ENCODE measurements at regions not wholly inside any gene's neighbourhood (a gene's known extent, or its start where the extent isn't known, plus 50 kb on each side); places are given as distances from the start of the nearest gene placed in this dataset.

DNA sequence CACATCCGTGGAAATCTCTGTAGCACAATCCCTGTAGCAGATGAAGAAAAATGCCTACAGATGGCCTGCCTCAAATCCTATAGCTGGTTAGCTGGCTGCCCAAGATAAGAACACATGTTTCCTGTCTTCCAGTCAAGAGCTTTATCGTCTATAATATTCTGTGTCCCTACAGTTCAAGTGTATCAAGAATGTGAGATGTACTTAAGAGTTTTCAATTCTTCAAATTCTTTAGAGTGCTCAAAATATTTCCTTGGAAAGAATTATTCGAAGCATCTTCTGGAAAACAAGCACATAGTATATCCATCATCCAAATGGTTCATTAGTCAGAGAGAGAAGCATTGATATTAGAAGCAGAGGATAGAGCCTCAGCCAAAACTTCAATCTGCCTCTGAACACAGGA is 239.8 kb downstream of the COG6 start:
- H3K36me3 ChIP-seq (ENCODE audit: control insufficient read depth in 1 of 2, insufficient read depth in 2 of 2, low read length in 2 of 2): no peaks in the 10 kb centered on the region
- WGBS (ENCODE audit: extremely low coverage, insufficient coverage, insufficient read length): no CpG with 5 or more reads among the region's 3 CpGs
- no peak overlapping the region for H4K91ac ChIP-seq (ENCODE audit: low read depth, low read length)
- H2BK120ac ChIP-seq (ENCODE audit: insufficient read depth, low read length, poor library complexity): no peak overlapping the region
- no peak overlapping the region for H3K4me3 ChIP-seq (ENCODE audit: low read depth, low read length)
- H3K14ac ChIP-seq (ENCODE audit: low read length): no peak overlapping the region
- no peaks in the 10 kb centered on the region for H3K79me2 ChIP-seq (ENCODE audit: control insufficient read depth, insufficient read depth, low read length, poor library complexity)
- H4K12ac ChIP-seq (ENCODE audit: low read depth, low read length): no peak overlapping the region
- H3K27ac ChIP-seq (ENCODE audit: low read depth, low read length): no peak overlapping the region
- H3K18ac ChIP-seq (ENCODE audit: low read length): no peak overlapping the region
- no peaks in the 10 kb centered on the region for H3K27me3 ChIP-seq (ENCODE audit: insufficient read depth, low read length)
- no peak overlapping the region for H2BK12ac ChIP-seq (ENCODE audit: low read length)
- no peak overlapping the region for H3K4ac ChIP-seq (ENCODE audit: low read depth, low read length)
- H2BK5ac ChIP-seq (ENCODE audit: low read depth, low read length, poor library complexity): no peak overlapping the region
- H3K23ac ChIP-seq (ENCODE audit: low read length): no peak overlapping the region
- no peak overlapping the region for H4K8ac ChIP-seq (ENCODE audit: low read depth, low read length)
- no peaks in the 10 kb centered on the region for H3K9me3 ChIP-seq (ENCODE audit: insufficient read depth, low read depth, low read length)
- H3K9ac ChIP-seq (ENCODE audit: low read length): no peak overlapping the region
- no peak overlapping the region for H3K4me2 ChIP-seq (ENCODE audit: low read length)
- H3K4me1 ChIP-seq (ENCODE audit: control insufficient read depth in 1 of 2, insufficient read depth in 2 of 2, low read length in 2 of 2): no peaks in the 10 kb centered on the region
- no peaks in the 10 kb centered on the region for H3K79me1 ChIP-seq (ENCODE audit: low read length)
- H2AFZ ChIP-seq (ENCODE audit: insufficient read depth, low read length, poor library complexity): no peak overlapping the region
- no peak overlapping the region for H2AK5ac ChIP-seq (ENCODE audit: low read length)
- peak in 1 of 2 donors; percentile 36 for DNase-seq

DNA sequence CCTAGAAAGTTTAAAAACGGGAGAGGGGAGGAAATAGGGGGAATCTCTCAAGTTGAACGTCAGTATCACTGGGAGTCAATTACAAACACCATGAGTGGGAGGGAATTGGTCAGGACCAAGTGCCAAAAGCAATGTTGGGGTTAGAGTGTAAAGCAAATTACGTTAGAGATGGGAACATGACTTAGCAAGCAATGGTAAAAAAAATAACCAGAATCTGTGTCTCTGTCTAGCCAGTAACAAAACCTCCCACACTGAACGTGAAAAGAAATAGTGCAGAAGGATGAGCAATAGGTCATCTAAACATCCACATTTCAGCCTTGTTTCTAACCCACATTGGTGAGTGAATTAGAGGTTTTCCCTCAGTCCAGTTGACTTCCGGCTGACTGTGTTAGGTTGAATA is 242.2 kb downstream of the COG6 start:
- H3K4me2 ChIP-seq (ENCODE audit: low read length): no peak overlapping the region
- no peak overlapping the region for H3K14ac ChIP-seq (ENCODE audit: low read length)
- H3K23ac ChIP-seq (ENCODE audit: low read length): no peak overlapping the region
- no peaks in the 10 kb centered on the region for H3K79me1 ChIP-seq (ENCODE audit: low read length)
- no peaks in the 10 kb centered on the region for H3K79me2 ChIP-seq (ENCODE audit: control insufficient read depth, insufficient read depth, low read length, poor library complexity)
- H4K12ac ChIP-seq (ENCODE audit: low read depth, low read length): no peak overlapping the region
- no peak overlapping the region for H2BK120ac ChIP-seq (ENCODE audit: insufficient read depth, low read length, poor library complexity)
- no peaks in the 10 kb centered on the region for H3K27me3 ChIP-seq (ENCODE audit: insufficient read depth, low read length)
- H2AK5ac ChIP-seq (ENCODE audit: low read length): no peak overlapping the region
- H2AFZ ChIP-seq (ENCODE audit: insufficient read depth, low read length, poor library complexity): no peak overlapping the region
- no peak overlapping the region for H4K8ac ChIP-seq (ENCODE audit: low read depth, low read length)
- WGBS (ENCODE audit: extremely low coverage, insufficient coverage, insufficient read length): no CpG with 5 or more reads among the region's 5 CpGs
- no peak overlapping the region for H3K4ac ChIP-seq (ENCODE audit: low read depth, low read length)
- H3K4me1 ChIP-seq (ENCODE audit: control insufficient read depth in 1 of 2, insufficient read depth in 2 of 2, low read length in 2 of 2): no peaks in the 10 kb centered on the region
- no peak overlapping the region for H3K4me3 ChIP-seq (ENCODE audit: low read depth, low read length)
- no peak overlapping the region for H2BK5ac ChIP-seq (ENCODE audit: low read depth, low read length, poor library complexity)
- H3K36me3 ChIP-seq (ENCODE audit: control insufficient read depth in 1 of 2, insufficient read depth in 2 of 2, low read length in 2 of 2): no peaks in the 10 kb centered on the region
- H3K9ac ChIP-seq (ENCODE audit: low read length): no peak overlapping the region
- no peak for DNase-seq
- no peak overlapping the region for H4K91ac ChIP-seq (ENCODE audit: low read depth, low read length)
- H3K27ac ChIP-seq (ENCODE audit: low read depth, low read length): no peak overlapping the region
- H2BK12ac ChIP-seq (ENCODE audit: low read length): no peak overlapping the region
- no peaks in the 10 kb centered on the region for H3K9me3 ChIP-seq (ENCODE audit: insufficient read depth, low read depth, low read length)
- no peak overlapping the region for H3K18ac ChIP-seq (ENCODE audit: low read length)

DNA sequence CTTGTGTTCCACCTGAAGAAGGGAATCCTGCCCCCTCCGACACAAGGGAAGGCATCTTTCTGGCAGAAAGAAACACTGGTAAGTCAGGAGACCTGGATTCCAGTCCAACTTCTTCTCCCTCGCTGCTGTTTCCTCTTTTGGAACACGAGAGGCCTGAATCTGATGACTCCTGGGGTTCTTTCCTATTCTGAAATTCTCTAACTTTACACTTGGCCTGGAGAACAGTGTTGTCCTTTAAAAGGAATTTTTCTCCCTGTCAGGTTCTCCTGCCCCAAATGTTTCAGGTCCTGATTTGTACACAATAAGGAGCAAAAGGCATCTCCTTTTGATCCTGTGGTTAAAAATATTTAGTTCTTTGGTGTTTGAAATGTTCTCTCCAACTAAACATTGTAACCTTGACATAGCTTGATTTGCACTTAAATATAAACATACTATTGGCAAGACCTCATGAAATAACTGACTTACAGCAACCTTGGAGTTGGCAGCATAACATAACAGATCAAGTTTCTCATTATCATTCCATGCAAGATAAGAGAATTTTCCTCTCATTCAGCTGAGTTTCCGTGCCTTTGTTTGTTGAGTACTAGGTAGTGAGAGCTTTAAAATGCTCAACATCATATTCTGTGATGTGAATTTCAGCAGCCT is 244.8 kb downstream of the COG6 start:
- Histone ChIP-seq H3K79me2 (ENCODE audit: control insufficient read depth, insufficient read depth, low read length, poor library complexity) (no peaks in the 10 kb centered on the region), H2AFZ (ENCODE audit: insufficient read depth, low read length, poor library complexity) (no peak overlapping the region), H3K4me2 (ENCODE audit: low read length) (no peak overlapping the region), H3K9ac (ENCODE audit: low read length) (no peak overlapping the region), H3K36me3 (ENCODE audit: control insufficient read depth in 1 of 2, insufficient read depth in 2 of 2, low read length in 2 of 2) (no peaks in the 10 kb centered on the region), H3K27me3 (ENCODE audit: insufficient read depth, low read length) (no peaks in the 10 kb centered on the region), H3K18ac (ENCODE audit: low read length) (no peak overlapping the region), H3K4me1 (ENCODE audit: control insufficient read depth in 1 of 2, insufficient read depth in 2 of 2, low read length in 2 of 2) (no peaks in the 10 kb centered on the region), H2BK5ac (ENCODE audit: low read depth, low read length, poor library complexity) (no peak overlapping the region), H2BK12ac (ENCODE audit: low read length) (no peak overlapping the region), H3K27ac (ENCODE audit: low read depth, low read length) (no peak overlapping the region), H3K23ac (ENCODE audit: low read length) (no peak overlapping the region), H4K12ac (ENCODE audit: low read depth, low read length) (no peak overlapping the region), H3K14ac (ENCODE audit: low read length) (no peak overlapping the region), H3K4me3 (ENCODE audit: low read depth, low read length) (no peak overlapping the region), H3K4ac (ENCODE audit: low read depth, low read length) (no peak overlapping the region), H2BK120ac (ENCODE audit: insufficient read depth, low read length, poor library complexity) (no peak overlapping the region), H4K8ac (ENCODE audit: low read depth, low read length) (no peak overlapping the region), H4K91ac (ENCODE audit: low read depth, low read length) (no peak overlapping the region), H2AK5ac (ENCODE audit: low read length) (no peak overlapping the region), H3K9me3 (ENCODE audit: insufficient read depth, low read depth, low read length) (no peaks in the 10 kb centered on the region), H3K79me1 (ENCODE audit: low read length) (no peaks in the 10 kb centered on the region)
- no CpG with 5 or more reads among the region's 4 CpGs for WGBS (ENCODE audit: extremely low coverage, insufficient coverage, insufficient read length)
- DNase-seq: no peak

DNA sequence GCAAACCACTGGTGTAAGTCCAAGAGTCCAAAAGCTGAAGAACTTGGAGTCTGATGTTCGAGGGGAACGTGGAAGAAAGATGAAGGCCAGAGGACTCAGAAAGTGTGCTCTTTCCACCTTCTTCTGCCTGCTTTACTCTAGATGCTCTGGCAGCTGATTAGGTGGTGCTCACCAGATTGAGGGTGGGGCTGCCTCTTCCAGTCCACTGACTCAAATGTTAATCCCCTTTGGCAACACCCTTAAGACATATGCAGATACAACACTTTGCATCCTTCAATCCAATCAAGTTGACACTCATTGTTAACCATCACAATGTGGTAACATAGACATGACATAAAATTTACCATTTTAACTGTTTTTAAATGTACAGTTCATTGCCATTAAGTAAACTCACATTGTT is 249.5 kb downstream of the COG6 start:
- H3K4ac ChIP-seq (ENCODE audit: low read depth, low read length): no peak overlapping the region

More for the DNA sequence above, 249.5 kb downstream of the COG6 start:
- no peak overlapping the region for H2BK12ac ChIP-seq (ENCODE audit: low read length)
- no peaks in the 10 kb centered on the region for H3K27me3 ChIP-seq (ENCODE audit: insufficient read depth, low read length)
- H3K9me3 ChIP-seq (ENCODE audit: insufficient read depth, low read depth, low read length): no peaks in the 10 kb centered on the region
- H3K9ac ChIP-seq (ENCODE audit: low read length): no peak overlapping the region
- no CpG with 5 or more reads among the region's 2 CpGs for WGBS (ENCODE audit: extremely low coverage, insufficient coverage, insufficient read length)
- H2BK120ac ChIP-seq (ENCODE audit: insufficient read depth, low read length, poor library complexity): no peak overlapping the region
- no peaks in the 10 kb centered on the region for H3K79me1 ChIP-seq (ENCODE audit: low read length)
- H4K91ac ChIP-seq (ENCODE audit: low read depth, low read length): no peak overlapping the region
- no peaks in the 10 kb centered on the region for H3K36me3 ChIP-seq (ENCODE audit: control insufficient read depth in 1 of 2, insufficient read depth in 2 of 2, low read length in 2 of 2)
- no peak overlapping the region for H3K18ac ChIP-seq (ENCODE audit: low read length)
- no peak for DNase-seq
- H4K8ac ChIP-seq (ENCODE audit: low read depth, low read length): no peak overlapping the region
- H3K14ac ChIP-seq (ENCODE audit: low read length): no peak overlapping the region
- no peak overlapping the region for H3K23ac ChIP-seq (ENCODE audit: low read length)
- H3K79me2 ChIP-seq (ENCODE audit: control insufficient read depth, insufficient read depth, low read length, poor library complexity): no peaks in the 10 kb centered on the region
- no peaks in the 10 kb centered on the region for H3K4me1 ChIP-seq (ENCODE audit: control insufficient read depth in 1 of 2, insufficient read depth in 2 of 2, low read length in 2 of 2)
- no peak overlapping the region for H3K4me2 ChIP-seq (ENCODE audit: low read length)
- H2BK5ac ChIP-seq (ENCODE audit: low read depth, low read length, poor library complexity): no peak overlapping the region
- H2AFZ ChIP-seq (ENCODE audit: insufficient read depth, low read length, poor library complexity): no peak overlapping the region
- no peak overlapping the region for H3K27ac ChIP-seq (ENCODE audit: low read depth, low read length)
- H2AK5ac ChIP-seq (ENCODE audit: low read length): no peak overlapping the region
- H3K4me3 ChIP-seq (ENCODE audit: low read depth, low read length): no peak overlapping the region
- H4K12ac ChIP-seq (ENCODE audit: low read depth, low read length): no peak overlapping the region

All from trophoblast cell (in vitro differentiated cells and primary cell).